Esophagus squamous epithelium (tissue), 4 donors: ENCODE measurements at regions not wholly inside any gene's neighbourhood (a gene's known extent, or its start where the extent isn't known, plus 50 kb on each side); places are given as distances from the start of the nearest gene placed in this dataset.

ENCODE experiments used
- CTCF ChIP-seq, 6 experiments: fragments of 450-650 bp in 4 of 6; fragments of 200-600 bp in 2 of 6; sonication (generic) in 2 of 6; IDR thresholded peaks; one replicate each; pipeline ENCODE4 v1.5.1; 2016 to 2019; ENCODE audit warnings: antibody characterized with exemption in 6 of 6, mild to moderate bottlenecking in 4 of 6, moderate library complexity in 4 of 6
- POLR2A ChIP-seq, 4 donors: fragments of 450-650 bp; IDR thresholded peaks; one replicate each; pipeline ENCODE4 v1.6.1; 2017; ENCODE audit warnings: antibody characterized with exemption in 4 of 4, mild to moderate bottlenecking in 4 of 4, moderate library complexity in 3 of 4

DNA sequence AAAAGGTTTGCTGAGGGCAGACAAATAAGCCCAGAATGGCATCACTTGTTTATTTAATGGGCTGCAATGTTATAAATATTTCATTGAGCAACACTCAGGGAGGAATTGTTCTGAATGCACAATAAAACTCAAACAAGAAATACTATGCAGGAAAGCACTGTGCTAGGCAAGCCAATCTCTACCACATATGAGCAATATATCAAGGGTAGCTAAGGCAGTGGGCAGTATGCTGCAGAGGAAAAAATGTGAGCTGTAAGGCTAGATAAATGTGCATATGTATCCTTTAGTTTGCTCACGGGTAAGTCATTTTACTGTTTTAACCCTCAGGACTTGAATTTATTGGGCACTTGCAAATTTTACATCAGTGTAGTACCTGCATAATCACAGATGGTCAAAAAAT, 349.6 kb downstream of the CDC14C start:
- no peak for TF ChIP-seq POLR2A (IDR thresholded peaks at IDR 0.05)
- no peak for TF ChIP-seq CTCF (IDR thresholded peaks at IDR 0.05)
